ENCODE measurements at regions not wholly inside any gene's neighbourhood (a gene's known extent, or its start where the extent isn't known, plus 50 kb on each side); places are given as distances from the start of the nearest gene placed in this dataset.
"Not testable (repeated sequence)": the region's sequence is repeated elsewhere in the genome, so short reads cannot be mapped to it uniquely, and the experiment has no call there.

GRCh38 chr16:80114699-80115098, 426.1 kb upstream of the DYNLRB2 start:
- intact Hi-C loops (cut with micrococcal nuclease), result no loop called here
- DNase-seq (no peak), ATAC-seq (no peak)

GRCh38 chr16:80113873-80114574, 426.8 kb upstream of the DYNLRB2 start:
- intact Hi-C loops (cut with micrococcal nuclease), result no loop called here
- ATAC-seq (no peak), DNase-seq (no peak)

DNA sequence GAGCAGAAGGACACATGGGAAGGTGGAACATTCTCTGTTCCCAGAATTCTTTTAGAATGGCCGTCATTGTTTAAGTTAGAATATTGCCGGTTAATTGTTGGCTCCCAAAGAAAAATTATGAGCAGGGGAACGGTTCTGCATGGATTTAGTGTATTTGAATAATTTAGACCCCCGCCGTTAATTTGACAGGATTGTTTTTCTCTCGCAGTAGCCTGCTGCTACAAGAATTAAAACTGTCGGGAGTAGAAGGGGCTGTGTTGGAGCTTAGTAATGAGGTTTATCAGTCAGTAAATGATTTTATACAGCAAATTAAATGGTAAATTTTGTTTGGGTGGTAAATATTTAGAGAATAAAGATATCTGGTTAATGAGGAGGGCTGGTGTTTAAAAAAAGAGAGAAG, 431.2 kb upstream of the DYNLRB2 start:
- intact Hi-C loops (cut with micrococcal nuclease), result no loop called here

GRCh38 chr16:80107900-80108299, 432.9 kb upstream of the DYNLRB2 start:
- intact Hi-C loops (cut with micrococcal nuclease), result no loop called here
- ATAC-seq (no peak), DNase-seq (no peak)

More for the DNA sequence above, 431.2 kb upstream of the DYNLRB2 start:
- ATAC-seq (no peak), DNase-seq (no peak)

GRCh38 chr16:80105751-80106150, 435.0 kb upstream of the DYNLRB2 start:
- intact Hi-C loops (cut with micrococcal nuclease), result no loop called here
- DNase-seq, result no peak
- no peak for ATAC-seq

DNA sequence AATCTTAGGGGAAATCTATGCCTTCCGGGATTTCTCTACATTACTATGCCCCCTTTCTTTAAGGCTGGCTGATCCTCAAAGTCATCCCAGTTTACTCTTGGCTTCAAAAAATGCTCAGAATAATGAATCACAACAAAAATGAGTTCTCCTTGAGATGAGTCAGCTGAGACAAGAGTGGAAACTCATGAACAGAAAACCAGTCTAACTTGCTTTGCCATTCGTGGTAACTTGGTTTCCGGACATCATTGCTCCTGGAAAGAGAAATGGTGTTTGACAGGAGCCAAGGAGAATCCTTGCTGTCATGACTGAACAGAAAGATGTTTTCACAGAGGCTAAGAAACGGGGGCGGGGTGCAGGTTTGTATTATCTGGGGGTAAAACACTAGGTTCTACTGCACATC, 435.6 kb upstream of the DYNLRB2 start:
- DNase-seq, result no peak
- no peak for ATAC-seq
- intact Hi-C loops (cut with micrococcal nuclease), result no loop called here

DNA sequence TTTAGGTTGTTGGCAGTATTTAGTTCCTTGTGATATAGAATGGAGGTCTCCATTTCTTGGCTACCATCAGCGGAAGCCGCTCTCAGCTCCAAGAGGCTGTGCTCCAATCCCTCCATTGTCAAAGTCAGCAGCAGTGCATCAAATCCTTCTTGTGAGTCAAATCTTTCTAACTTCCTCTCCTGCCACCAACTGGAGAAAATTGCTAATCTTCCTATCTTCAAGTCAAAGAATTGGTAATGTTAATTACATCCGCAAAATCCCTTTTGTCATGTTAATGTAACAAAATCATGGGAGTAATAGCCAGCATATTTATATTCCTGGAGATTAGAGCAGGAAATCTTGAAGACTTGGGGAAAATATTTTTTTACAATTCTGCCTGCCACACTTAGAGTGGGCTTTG, 436.4 kb upstream of the DYNLRB2 start:
- intact Hi-C loops (cut with micrococcal nuclease), result no loop called here
- DNase-seq (no peak), ATAC-seq (no peak)

GRCh38 chr16:80103463-80103862, 437.3 kb upstream of the DYNLRB2 start:
- DNase-seq (no peak), ATAC-seq (no peak)
- intact Hi-C loops (cut with micrococcal nuclease), result no loop called here

DNA sequence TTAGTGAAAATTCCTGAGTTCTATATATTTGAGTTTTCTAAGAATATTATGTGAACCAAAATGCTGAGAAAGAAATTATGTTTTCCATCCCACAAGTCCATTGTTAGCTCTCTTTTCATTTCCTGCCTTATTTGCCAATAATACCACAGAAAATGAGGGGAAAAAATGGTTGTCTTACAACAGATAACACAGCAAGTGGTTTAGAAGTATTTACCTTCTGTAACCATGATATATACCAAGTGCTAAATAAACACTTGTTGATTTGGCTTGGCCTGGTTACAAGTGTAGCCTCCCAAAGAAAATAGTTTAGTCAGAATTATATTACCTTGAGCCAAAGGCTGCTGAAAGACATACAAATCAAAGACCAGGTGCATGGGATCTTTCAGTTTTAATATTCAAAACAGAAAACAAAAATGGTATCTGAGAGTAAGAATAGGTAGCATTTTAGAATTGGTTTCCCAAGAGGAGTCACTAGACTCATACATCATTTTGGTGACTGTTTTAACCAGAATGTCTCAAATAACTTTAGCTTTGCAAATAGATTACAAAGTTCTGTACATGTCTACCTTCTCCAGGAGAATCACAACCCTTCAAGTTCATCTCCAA, 439.8 kb upstream of the DYNLRB2 start:
- no peak for ATAC-seq
- intact Hi-C loops (cut with micrococcal nuclease), result no loop called here
- DNase-seq, result no peak

DNA sequence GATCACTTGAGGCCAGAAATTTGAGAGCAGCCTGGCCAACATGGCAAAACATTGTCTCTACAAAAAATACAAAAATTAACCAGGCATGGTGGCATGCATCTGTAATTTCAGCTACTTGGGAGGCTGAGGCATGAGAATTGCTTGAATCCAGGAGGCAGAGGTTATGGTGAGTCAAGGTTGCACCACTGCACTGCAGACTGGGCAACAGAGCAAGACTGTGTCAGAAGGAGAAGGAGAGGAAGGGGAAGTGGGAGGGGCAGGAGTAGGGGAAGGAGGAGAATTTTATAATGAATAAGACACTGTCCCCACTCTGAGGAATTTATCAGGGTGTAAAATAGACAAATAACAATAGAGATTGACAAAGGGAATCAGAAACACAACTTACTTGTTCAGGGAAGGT, 440.6 kb upstream of the DYNLRB2 start:
- intact Hi-C loops (cut with micrococcal nuclease), result no loop called here
- DNase-seq (no peak), ATAC-seq (no peak)

- ATAC-seq (no peak), DNase-seq (no peak)
Observed at GRCh38 chr16:80097098-80097497, 443.7 kb upstream of the DYNLRB2 start.

GRCh38 chr16:80092681-80093080, 448.1 kb upstream of the DYNLRB2 start:
- no peak for ATAC-seq
- intact Hi-C loops (cut with micrococcal nuclease), result no loop called here
- DNase-seq, result no peak

More at GRCh38 chr16:80097098-80097497, 443.7 kb upstream of the DYNLRB2 start:
- intact Hi-C loops (cut with micrococcal nuclease), result no loop called here

DNA sequence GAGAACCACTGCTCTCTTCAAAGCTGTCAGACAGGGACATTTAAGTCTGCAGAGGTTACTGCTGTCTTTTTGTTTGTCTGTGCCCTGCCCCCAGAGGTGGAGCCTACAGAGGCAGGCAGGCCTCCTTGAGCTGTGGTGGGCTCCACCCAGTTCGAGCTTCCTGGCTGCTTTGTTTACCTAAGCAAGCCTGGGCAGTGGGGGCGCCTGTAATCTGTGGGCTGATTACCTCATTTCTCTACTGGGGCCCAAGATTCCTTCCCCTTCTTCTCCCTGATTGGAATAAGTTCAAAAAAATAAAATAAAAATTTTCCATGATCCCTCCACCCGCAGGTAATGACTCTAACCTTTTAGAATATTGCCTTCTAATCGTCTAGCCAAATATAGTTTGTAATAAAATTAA, 449.3 kb upstream of the DYNLRB2 start:
- ATAC-seq; intact Hi-C loops (cut with micrococcal nuclease); DNase-seq: not testable (repeated sequence)

- ATAC-seq (no peak), DNase-seq (no peak)
- intact Hi-C loops (cut with micrococcal nuclease), result no loop called here
Observed at GRCh38 chr16:80085606-80086005, 455.2 kb upstream of the DYNLRB2 start.

- DNase-seq, result peak; percentile 25
- intact Hi-C loops (cut with micrococcal nuclease), result no loop called here
- ATAC-seq, result peak; percentile 96
Observed at GRCh38 chr16:80084614-80085013, 456.2 kb upstream of the DYNLRB2 start.

- ATAC-seq (peak; percentile 59), DNase-seq (no peak)
- intact Hi-C loops (cut with micrococcal nuclease), result no loop called here
Observed at GRCh38 chr16:80084163-80084562, 456.6 kb upstream of the DYNLRB2 start.

DNA sequence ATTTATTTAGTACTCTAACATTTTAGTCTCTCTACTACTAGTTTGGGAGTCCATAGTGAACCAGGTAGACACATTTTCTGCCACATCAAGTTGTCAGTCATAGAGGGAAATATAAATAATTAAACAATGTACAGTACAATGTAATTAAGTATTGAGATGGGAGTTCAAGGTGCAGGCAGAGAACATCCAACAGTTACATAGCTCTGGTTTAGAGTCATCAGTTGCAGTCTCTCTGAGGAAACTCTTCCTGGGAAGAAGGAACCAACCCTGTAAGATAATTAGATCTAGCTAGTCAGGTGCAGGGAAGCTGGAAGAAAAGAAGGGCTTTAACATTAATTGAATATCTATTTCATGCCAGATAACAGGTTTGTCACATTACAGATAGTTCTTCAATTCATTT, 457.9 kb upstream of the DYNLRB2 start:
- ATAC-seq, result no peak
- intact Hi-C loops (cut with micrococcal nuclease), result no loop called here
- DNase-seq, result no peak

DNA sequence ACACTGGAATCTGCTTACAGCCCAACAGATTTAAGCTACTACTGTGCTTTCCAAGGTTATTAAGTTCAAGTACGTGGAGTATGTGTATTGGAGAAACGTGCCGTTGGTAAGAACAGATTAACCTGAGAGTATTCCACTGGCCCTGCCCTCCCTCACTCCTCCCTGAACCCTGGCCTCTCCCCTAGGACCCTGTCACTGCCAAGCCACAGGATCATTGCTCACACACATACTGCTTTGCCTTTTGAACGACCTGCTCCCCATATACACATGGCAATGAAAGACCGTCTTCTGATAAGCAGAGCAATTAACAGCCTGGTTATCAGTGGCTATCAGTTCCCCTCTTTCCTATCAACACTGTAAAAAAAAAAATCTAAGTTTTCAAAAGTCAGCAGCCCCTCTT, 458.9 kb upstream of the DYNLRB2 start:
- ATAC-seq (no peak), DNase-seq (no peak)
- intact Hi-C loops (cut with micrococcal nuclease), result no loop called here

- DNase-seq, result no peak
- no peak for ATAC-seq
- intact Hi-C loops (cut with micrococcal nuclease), result no loop called here
Observed at GRCh38 chr16:80080287-80080851, 460.4 kb upstream of the DYNLRB2 start.

- ATAC-seq, result no peak
- intact Hi-C loops (cut with micrococcal nuclease), result no loop called here
- DNase-seq, result no peak
Observed at GRCh38 chr16:80079072-80079471, 461.7 kb upstream of the DYNLRB2 start.

DNA sequence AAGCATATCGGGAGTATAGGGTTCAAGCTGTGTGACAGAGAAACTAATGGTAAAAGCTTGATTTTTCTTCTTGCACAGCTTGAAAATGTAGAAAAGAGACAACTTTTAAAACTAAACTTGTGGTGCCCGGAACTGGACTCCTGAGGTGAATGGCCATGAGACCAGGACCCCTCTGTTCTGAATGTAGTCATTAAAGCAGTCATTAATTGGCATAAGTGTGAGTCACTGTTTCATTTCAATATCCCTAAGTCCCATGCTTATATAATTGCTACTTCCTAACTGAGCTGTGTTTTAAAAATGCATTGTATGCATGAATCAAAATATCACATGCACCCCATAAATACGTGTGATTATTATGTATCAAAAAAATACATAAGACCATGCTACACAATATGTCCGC, 463.1 kb upstream of the DYNLRB2 start:
- intact Hi-C loops (cut with micrococcal nuclease), result no loop called here
- no peak for DNase-seq
- ATAC-seq, result no peak

All from left ventricle myocardium superior (tissue), 1 donor.